Transverse colon (tissue), 3 donors: ENCODE measurements at regions not wholly inside any gene's neighbourhood (a gene's known extent, or its start where the extent isn't known, plus 50 kb on each side); places are given as distances from the start of the nearest gene placed in this dataset.

Source experiments
- EP300 ChIP-seq: sonication (generic); formaldehyde crosslinking; IDR thresholded peaks from one replicate; pipeline ENCODE4 v1.6.1; 2017; ENCODE audit warnings: antibody characterized with exemption, low read depth
- TF ChIP-seq, protein P1 (sequence below), 5 experiments: fragments of 200-600 bp in 3 of 5; fragments of 450-650 bp in 2 of 5; sonication (generic) in 3 of 5; IDR thresholded peaks; 1 replicate in 2 of 5; 2 replicates in 3 of 5; pipeline ENCODE4 v1.5.1; 2016 to 2017; ENCODE audit warnings: antibody characterized with exemption in 5 of 5, inconsistent platforms in 3 of 5, mild to moderate bottlenecking in 2 of 5, moderate library complexity in 1 of 5

GRCh38 chr9:29806937-29807618 lies 2233.8 kb upstream of the C9orf72 start:
- TF ChIP-seq, protein P1, sequence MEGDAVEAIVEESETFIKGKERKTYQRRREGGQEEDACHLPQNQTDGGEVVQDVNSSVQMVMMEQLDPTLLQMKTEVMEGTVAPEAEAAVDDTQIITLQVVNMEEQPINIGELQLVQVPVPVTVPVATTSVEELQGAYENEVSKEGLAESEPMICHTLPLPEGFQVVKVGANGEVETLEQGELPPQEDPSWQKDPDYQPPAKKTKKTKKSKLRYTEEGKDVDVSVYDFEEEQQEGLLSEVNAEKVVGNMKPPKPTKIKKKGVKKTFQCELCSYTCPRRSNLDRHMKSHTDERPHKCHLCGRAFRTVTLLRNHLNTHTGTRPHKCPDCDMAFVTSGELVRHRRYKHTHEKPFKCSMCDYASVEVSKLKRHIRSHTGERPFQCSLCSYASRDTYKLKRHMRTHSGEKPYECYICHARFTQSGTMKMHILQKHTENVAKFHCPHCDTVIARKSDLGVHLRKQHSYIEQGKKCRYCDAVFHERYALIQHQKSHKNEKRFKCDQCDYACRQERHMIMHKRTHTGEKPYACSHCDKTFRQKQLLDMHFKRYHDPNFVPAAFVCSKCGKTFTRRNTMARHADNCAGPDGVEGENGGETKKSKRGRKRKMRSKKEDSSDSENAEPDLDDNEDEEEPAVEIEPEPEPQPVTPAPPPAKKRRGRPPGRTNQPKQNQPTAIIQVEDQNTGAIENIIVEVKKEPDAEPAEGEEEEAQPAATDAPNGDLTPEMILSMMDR (IDR thresholded peaks at IDR 0.05) = no peak
- TF ChIP-seq EP300 = no peak
